ENCODE measurements at regions not wholly inside any gene's neighbourhood (a gene's known extent, or its start where the extent isn't known, plus 50 kb on each side); places are given as distances from the start of the nearest gene placed in this dataset.

DNA sequence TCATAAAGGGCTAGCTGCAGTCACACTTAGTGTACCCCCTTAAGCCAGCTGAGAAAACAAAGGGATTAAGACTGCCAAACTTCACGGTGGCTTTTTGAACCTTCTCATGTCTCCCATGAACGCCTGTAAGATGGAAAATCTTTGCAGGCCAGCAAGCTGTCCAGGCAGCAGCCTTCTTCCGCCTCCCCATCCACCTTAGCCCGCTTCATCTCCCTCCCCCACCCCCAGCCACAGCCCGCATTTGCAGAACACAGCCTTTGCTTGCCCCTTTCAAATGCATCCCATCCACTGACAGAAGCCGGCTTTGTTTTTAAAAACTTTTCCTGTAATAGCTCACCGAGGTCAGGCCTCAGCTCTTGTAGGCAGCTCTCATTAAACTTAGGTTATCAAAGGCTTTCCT lies 113.8 kb upstream of the FAM9B start:
- no peak for DNase-seq (ENCODE audit: low read depth in 2 of 2)

DNA sequence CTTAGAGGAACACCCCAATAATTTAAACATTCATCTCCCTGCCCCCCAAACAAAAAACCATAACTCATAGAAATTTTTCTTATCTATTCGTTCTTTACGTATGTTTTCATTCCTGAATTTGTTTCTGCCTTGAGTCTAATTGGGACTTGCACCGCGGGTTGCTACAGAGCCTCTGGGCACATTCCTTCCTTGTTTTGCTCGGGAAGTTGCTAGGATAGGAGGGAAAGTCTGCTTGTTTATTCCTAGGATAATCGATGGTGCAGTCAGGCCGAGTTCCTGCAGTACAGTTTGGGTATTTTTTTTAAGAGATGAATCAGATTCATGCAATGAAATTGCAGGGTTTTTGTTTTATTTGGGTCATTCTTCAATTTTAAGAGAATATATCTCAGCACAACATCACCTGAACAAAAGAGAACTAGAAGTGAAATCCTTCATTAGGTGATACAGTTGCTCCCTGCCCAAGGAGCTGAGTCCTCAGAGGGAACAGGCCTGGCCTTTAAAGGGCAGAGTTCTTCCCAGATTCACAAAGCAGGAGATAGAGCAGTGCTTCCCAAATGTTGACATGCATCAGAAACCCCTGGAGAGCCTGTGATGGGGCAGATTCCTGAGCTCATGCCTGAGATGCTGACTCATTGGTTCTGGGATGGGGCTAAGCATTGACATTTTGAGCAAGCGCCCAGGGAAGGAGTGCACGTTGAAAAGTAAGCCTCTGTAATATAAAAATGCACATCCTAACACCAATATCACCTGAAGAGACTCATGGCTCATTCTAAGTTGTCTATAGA lies 114.9 kb upstream of the FAM9B start:
- DNase-seq (ENCODE audit: low read depth in 2 of 2): no peak

- DNase-seq (ENCODE audit: low read depth in 2 of 2): no peak
Measured at GRCh38 chrX:9149501-9150245, 115.7 kb upstream of the FAM9B start.

- DNase-seq (ENCODE audit: low read depth in 2 of 2): no peak
Measured at GRCh38 chrX:9151772-9152307, 117.9 kb upstream of the FAM9B start.

DNA sequence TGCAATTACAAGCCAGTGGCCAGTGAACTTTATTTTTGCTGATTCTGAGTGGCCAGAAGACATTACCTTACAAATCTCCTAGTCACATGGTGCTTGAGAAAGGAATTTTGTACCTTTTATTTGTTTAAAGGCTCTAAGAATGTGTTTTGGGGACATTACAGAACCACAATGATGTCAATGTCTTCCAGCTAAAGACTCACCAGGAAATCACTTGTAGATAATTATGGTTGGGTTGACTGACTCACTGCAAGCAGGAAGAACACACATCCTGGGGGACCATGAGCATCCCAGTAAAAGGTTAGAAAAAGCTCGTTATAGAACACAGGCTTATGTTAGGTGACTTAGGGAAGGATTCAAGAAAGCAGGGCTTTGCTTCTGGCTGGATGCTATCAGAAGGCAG lies 119.4 kb upstream of the FAM9B start:
- no peak for DNase-seq (ENCODE audit: low read depth in 2 of 2)

GRCh38 chrX:9158611-9159010 lies 124.7 kb upstream of the FAM9B start:
- no peak for DNase-seq (ENCODE audit: low read depth in 2 of 2)

DNA sequence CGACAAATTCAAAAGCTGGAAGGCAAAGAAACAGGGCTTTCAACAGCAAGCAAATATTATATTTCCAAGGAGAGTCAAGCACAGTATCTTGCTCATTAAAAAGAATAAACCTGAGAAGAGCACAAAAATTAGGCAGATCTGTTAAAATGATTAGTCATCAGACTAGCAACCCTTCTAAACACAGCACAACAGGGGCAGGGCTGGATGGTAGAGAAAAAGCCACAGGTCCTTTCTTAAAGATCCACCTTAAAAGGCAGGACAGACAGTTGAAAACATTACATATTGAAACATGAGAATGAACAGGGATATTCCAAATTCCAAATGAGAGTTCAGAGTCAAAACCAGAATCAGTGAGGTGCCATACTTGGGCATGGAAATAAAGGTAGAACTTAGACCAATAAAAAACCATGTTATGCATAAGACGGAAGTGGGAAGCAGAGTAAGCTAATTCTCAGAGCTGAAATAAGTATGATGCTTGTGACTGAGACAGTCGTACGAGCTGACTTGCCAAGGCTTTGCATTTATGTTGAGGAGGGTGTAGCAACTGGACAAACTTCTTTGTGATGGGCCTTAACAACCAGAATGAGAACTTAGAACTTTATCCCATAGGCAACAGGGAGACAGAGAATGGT lies 126.9 kb upstream of the FAM9B start:
- no peak for DNase-seq (ENCODE audit: low read depth in 2 of 2)

DNA sequence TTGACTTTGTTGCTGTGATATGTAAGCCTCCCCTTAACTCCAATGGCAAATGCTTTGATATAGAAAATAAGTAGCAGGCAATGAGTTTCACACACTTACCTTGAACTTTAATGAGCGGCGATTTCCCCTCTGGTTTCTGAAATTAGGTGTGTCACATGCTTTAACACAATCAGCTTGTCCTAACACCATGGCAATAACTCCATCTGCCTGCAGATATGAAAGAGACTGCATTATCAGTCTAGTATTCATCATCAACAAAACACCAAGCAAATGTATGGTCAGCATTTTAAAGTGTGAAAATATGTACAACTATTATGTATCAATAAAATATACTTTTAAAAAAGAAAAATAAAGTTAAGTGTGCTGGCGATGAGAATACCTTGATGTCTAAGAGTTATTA lies 128.8 kb upstream of the FAM9B start:
- no peak for DNase-seq (ENCODE audit: low read depth in 2 of 2)

DNA sequence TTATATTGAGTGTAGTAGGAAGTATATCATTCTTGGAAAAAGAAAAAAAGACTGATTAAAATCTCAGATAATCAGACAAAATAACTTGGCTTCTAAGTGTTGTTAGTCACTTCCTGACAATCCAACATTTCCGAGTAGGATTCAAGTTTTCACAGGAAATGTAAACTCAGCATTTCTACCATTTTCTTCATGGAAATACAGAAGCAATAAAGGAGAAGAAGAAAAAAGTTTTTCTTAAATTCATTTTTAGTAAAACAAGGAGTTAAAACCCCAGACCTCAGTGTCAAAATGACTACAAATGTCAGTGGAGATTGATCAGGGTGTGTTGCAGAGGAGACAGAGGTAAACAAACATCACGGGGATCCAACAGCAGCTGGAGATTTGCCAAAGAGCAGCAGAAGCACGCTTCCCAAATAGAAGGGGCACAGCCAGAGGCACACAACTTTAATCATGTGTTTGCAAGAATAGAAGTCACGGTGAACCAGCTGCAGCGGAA lies 129.3 kb upstream of the FAM9B start:
- no peak for DNase-seq (ENCODE audit: low read depth in 2 of 2)

GRCh38 chrX:9164086-9164485 lies 130.2 kb upstream of the FAM9B start:
- no peak for DNase-seq (ENCODE audit: low read depth in 2 of 2)

DNA sequence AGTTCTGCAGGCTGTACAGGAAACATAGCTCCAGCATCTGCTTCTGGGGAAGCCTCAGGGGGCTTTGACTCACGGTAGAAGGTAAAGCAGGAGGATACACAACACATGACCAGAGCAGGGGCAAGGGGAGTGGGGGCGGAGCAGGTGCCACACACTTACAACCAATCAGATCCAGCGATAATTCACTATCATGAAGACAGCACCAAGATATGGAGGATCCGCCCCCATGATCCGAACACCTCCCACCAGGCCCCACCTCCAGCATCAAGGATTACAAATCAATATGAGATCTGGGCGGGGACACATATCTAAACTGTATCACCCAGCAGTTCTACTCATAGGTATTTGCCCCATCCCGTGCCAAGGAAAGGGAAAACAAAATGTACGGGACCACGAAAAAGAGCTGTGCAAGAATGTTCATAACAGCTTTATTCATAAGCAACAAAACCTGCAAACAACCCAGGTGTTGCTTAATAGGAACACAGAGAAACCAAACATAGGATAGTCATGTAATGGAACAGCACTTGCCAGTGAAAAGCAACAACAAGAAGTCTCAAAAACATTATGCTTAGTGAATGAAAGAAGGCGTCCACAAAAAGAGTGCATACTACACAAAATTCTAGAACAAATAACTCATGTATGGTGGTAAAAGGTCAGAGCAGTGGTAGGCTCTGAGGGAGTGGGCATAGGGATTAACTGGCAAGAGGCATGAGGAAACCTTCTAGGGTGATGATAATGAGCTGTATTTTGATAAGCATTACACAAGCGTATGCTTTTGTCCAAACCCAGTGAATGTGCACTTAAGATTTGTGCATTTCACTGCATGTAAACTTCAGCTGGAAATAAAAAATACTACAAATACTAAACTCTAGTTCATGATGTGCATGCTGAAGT lies 130.9 kb upstream of the FAM9B start:
- DNase-seq (ENCODE audit: low read depth in 2 of 2): no peak

DNA sequence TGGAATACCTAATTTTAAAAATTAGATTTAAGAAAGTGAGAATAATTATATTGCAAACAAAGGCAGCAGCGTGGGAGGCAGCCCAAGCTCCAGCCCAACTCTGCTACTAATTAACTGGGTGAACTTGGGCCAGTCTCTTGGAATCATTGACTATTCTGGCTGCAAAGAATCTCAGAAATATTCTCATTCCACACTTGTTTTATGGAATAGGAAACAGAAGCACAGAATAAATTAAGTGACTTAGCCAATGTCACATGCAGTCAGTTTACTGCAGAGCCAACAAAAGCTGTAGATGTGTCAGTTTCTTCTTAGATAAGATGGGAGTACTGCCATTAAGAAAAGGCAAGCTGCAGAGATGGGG lies 132.6 kb upstream of the FAM9B start:
- no peak for DNase-seq (ENCODE audit: low read depth in 2 of 2)

DNA sequence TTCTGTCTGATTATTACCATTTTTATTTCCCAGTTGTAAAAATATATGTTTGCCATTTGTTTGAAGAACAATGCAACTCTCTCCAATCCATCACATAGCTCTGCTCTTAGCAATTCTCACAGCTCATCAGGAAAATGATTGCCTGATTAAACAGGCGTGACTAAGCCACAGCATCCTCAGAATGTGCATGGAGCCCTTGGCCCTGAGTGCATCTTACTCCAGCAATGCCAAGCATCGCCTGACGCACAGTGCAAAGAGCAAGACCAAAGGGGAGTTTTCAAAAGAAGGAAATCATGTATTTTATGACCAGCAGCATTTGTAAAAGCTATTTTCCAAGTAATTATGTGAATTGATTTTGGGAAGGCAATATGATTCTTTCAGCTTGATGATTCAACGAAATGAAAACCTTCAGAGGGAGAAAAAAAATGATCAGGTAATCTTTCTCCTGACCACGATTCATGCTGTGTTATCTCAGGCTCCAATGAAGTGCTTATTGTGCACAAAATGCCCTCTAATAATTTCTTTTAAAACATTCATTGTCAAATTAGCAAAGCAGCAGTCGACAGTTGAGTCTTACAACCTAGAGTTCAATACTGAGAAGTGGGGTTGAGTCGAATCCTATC lies 138.0 kb upstream of the FAM9B start:
- DNase-seq (ENCODE audit: low read depth in 2 of 2): no peak

- no peak for DNase-seq (ENCODE audit: low read depth in 2 of 2)
Measured at GRCh38 chrX:9172464-9172850, 138.5 kb upstream of the FAM9B start.

GRCh38 chrX:9180623-9181022 lies 146.7 kb upstream of the FAM9B start:
- DNase-seq (ENCODE audit: low read depth in 2 of 2): no peak

DNA sequence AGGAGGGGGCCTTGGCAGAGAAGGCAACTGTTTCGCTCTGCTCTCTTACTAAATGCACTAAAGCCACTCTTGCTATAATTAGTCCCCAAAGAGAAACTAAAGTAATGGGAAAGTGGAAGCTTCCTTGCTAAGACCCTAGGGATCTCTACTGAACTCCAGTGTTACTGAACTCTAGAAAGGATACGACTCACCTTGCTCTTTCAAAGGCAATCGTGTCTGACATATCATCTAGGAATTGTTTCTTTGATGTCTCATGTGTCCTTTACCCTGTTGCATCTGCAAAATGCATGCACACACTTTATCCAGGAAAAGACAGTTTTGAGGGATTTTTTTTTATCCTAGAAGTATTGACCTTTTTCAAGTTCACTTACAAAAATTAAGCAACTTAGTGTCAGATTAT lies 148.1 kb upstream of the FAM9B start:
- no peak for DNase-seq (ENCODE audit: low read depth in 2 of 2)

GRCh38 chrX:9183481-9183880 lies 149.6 kb upstream of the FAM9B start:
- no peak for DNase-seq (ENCODE audit: low read depth in 2 of 2)

GRCh38 chrX:9184211-9184610 lies 150.3 kb upstream of the FAM9B start:
- no peak for DNase-seq (ENCODE audit: low read depth in 2 of 2)

DNA sequence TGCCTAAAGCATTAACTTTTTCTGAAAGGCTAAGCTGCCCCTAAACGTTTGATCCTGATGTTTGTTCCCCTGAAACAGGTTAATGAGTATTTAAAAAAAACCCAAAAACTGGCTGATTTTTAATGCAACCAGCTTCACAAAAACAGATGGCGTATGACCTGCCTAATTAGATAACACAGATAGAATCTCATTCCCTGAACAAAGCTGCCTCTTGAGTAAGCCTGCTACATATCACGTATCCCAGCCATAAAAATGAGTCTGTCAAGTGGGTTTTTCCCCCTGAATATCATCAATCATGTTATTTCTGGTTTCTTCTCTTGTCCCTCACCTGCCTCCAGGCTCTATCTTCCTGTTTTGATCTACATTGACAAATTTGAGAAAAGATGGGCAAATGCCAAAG lies 154.2 kb upstream of the FAM9B start:
- DNase-seq (ENCODE audit: low read depth in 2 of 2): no peak

- DNase-seq (ENCODE audit: low read depth in 2 of 2): no peak
Measured at GRCh38 chrX:9189286-9189685, 155.4 kb upstream of the FAM9B start.

- DNase-seq (ENCODE audit: low read depth in 2 of 2): no peak
Measured at GRCh38 chrX:9191392-9191791, 157.5 kb upstream of the FAM9B start.

Data from stimulated activated CD4-positive, alpha-beta T cell treated with anti-CD3 and anti-CD28 coated beads, Interleukin-1b, Interleukin-23, amount 100 ng/mL, for 1 hour (primary cell).